ENCODE measurements at regions not wholly inside any gene's neighbourhood (a gene's known extent, or its start where the extent isn't known, plus 50 kb on each side); places are given as distances from the start of the nearest gene placed in this dataset.

DNA sequence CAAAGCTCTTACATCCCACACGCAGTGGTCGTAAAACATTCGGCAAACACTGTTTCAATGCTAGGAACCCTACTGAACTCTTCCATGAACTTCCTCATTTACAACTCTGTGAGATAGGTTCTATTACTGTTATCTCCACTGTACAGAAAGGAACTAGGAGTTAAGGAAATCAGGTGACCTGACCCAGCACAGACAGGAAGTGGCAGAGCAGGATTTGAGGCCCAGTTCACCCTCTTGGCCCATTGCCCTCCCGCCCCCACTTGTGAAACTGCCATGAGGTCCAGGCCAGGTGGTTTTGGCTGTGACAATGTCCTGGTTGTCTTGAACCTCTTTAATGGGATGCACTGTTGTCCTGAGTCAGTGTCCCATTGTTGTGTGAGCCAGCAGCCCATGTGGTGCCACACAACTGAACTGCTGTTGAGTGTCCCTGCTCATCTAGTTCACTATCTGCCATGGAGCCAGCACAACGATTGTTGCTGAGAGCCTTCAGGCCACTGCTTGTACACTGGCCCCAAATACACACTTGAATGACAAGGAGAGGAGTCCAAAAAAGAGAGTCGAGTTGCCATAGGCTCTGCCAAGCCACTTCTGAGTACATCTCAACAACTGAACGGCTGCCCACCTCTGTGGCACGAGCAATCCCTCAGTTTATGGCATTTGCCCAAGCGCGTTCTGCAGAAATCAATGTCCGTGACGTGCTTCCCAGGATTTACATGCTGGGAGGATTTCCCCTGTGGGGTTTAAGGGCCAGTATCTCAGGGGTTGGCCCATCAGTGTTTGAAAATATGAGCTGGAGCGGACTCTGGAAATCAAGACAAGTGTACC is 484.6 kb downstream of the TSHZ3 start:
- intact Hi-C loops (cut with micrococcal nuclease; ENCODE audit: unreplicated experiment) (no loop called here), in situ Hi-C loops (cut with HindIII; ENCODE audit: low pct_unique_long_range_greater_than_20kb, low sequenced_read_pairs) (no loop called here)
- H3K36me3 ChIP-seq (ENCODE audit: control insufficient read depth, insufficient read depth, low read length): no peaks in the 10 kb centered on the region
- DNase-seq (ENCODE audit: low read depth, low spot score): no peak
- BruUV-seq (replicated peaks): no TSS peak
- no peak for ATAC-seq
- ChIA-PET POLR2A (no interaction called here), CTCF (no interaction called here)
- H3K27me3 ChIP-seq (ENCODE audit: control insufficient read depth, insufficient read depth, low read length): 0 out of 2 replicates have a peak, but pooled peaks cover 2% of the 10 kb centered on the region
- no peak for TF ChIP-seq POLR2AphosphoS5 (IDR thresholded peaks at IDR 0.05; ENCODE audit: low read depth, low read length)
- no peak overlapping the region for H3K4me3 ChIP-seq (ENCODE audit: low read depth in 2 of 2, low read length in 2 of 2)
- no peak overlapping the region for H3K27ac ChIP-seq (ENCODE audit: low read length)
- no peaks in the 10 kb centered on the region for H3K4me1 ChIP-seq (ENCODE audit: control insufficient read depth, insufficient read depth, low read length)
- H3K9me3 ChIP-seq (ENCODE audit: control insufficient read depth, insufficient read depth, low read depth, low read length): no peaks in the 10 kb centered on the region

DNA sequence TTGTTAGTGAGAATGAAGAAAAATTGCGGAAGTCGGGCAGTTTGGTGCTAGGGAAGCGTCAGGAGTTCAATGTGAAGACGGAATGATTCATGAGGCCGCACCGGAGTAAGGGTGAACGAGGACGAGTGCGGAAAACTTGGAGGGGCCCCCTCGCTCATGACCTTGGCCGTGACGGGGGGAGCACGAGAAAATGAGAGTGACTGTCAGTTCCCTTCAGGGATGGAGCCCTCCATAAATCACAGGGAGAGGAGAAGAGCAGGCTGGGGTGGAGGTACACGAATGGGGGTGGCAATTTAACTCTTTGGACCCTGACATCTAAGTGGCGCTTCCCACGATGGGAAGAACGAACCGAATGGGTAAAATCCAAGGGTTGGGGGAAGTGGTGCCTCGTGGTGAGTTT is 486.4 kb downstream of the TSHZ3 start:
- no peaks in the 10 kb centered on the region for H3K9me3 ChIP-seq (ENCODE audit: control insufficient read depth, insufficient read depth, low read depth, low read length)
- no peak for TF ChIP-seq POLR2AphosphoS5 (IDR thresholded peaks at IDR 0.05; ENCODE audit: low read depth, low read length)
- TF ChIP-seq TCF7L2 (IDR thresholded peaks at IDR 0.05; ENCODE audit: low read depth, low read length): no peak
- no peak for TF ChIP-seq SIN3A (IDR thresholded peaks at IDR 0.05; ENCODE audit: borderline replicate concordance, insufficient read depth, low read depth, low read length)
- TF ChIP-seq REST (IDR thresholded peaks at IDR 0.05; ENCODE audit: insufficient read depth in 1 of 2, low read depth in 2 of 2, low read length in 1 of 2): no peak
- TF ChIP-seq, protein P1, sequence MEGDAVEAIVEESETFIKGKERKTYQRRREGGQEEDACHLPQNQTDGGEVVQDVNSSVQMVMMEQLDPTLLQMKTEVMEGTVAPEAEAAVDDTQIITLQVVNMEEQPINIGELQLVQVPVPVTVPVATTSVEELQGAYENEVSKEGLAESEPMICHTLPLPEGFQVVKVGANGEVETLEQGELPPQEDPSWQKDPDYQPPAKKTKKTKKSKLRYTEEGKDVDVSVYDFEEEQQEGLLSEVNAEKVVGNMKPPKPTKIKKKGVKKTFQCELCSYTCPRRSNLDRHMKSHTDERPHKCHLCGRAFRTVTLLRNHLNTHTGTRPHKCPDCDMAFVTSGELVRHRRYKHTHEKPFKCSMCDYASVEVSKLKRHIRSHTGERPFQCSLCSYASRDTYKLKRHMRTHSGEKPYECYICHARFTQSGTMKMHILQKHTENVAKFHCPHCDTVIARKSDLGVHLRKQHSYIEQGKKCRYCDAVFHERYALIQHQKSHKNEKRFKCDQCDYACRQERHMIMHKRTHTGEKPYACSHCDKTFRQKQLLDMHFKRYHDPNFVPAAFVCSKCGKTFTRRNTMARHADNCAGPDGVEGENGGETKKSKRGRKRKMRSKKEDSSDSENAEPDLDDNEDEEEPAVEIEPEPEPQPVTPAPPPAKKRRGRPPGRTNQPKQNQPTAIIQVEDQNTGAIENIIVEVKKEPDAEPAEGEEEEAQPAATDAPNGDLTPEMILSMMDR (IDR thresholded peaks at IDR 0.05): no peak
- no peak for DNase-seq (ENCODE audit: low read depth, low spot score)
- no peak overlapping the region for H3K27ac ChIP-seq (ENCODE audit: low read length)
- intact Hi-C loops (cut with micrococcal nuclease; ENCODE audit: unreplicated experiment): no loop called here
- no peak for ATAC-seq
- no peak overlapping the region for H3K4me3 ChIP-seq (ENCODE audit: low read depth in 2 of 2, low read length in 2 of 2)
- H3K36me3 ChIP-seq (ENCODE audit: control insufficient read depth, insufficient read depth, low read length): no peaks in the 10 kb centered on the region
- CTCF ChIA-PET: no interaction called here
- POLR2A ChIA-PET: no interaction called here
- in situ Hi-C loops (cut with HindIII; ENCODE audit: low pct_unique_long_range_greater_than_20kb, low sequenced_read_pairs): no loop called here
- BruUV-seq (replicated peaks): no TSS peak
- H3K27me3 ChIP-seq (ENCODE audit: control insufficient read depth, insufficient read depth, low read length): no peaks in the 10 kb centered on the region
- no peaks in the 10 kb centered on the region for H3K4me1 ChIP-seq (ENCODE audit: control insufficient read depth, insufficient read depth, low read length)

GRCh38 chr19:30861919-30862318 is 487.3 kb downstream of the TSHZ3 start:
- in situ Hi-C loops (cut with HindIII; ENCODE audit: low pct_unique_long_range_greater_than_20kb, low sequenced_read_pairs): no loop called here

More at GRCh38 chr19:30861919-30862318, 487.3 kb downstream of the TSHZ3 start:
- Histone ChIP-seq H3K27me3 (ENCODE audit: control insufficient read depth, insufficient read depth, low read length) (no peaks in the 10 kb centered on the region), H3K4me1 (ENCODE audit: control insufficient read depth, insufficient read depth, low read length) (no peaks in the 10 kb centered on the region), H3K36me3 (ENCODE audit: control insufficient read depth, insufficient read depth, low read length) (no peaks in the 10 kb centered on the region), H3K9me3 (ENCODE audit: control insufficient read depth, insufficient read depth, low read depth, low read length) (no peaks in the 10 kb centered on the region), H3K27ac (ENCODE audit: low read length) (no peak overlapping the region), H3K4me3 (ENCODE audit: low read depth in 2 of 2, low read length in 2 of 2) (no peak overlapping the region)
- TF ChIP-seq TCF7L2 (IDR thresholded peaks at IDR 0.05; ENCODE audit: low read depth, low read length) (no peak), SIN3A (IDR thresholded peaks at IDR 0.05; ENCODE audit: borderline replicate concordance, insufficient read depth, low read depth, low read length) (no peak), REST (IDR thresholded peaks at IDR 0.05; ENCODE audit: insufficient read depth in 1 of 2, low read depth in 2 of 2, low read length in 1 of 2) (no peak), POLR2AphosphoS5 (IDR thresholded peaks at IDR 0.05; ENCODE audit: low read depth, low read length) (no peak)
- TF ChIP-seq, protein P1 (IDR thresholded peaks at IDR 0.05): no peak
- no peak for DNase-seq (ENCODE audit: low read depth, low spot score)
- no peak for ATAC-seq
- POLR2A ChIA-PET: no interaction called here
- CTCF ChIA-PET: interaction anchor here (0.7 kb wide), 1 partner anchor 53 kb away, joined by 3 read pairs; no protein-coding TSS in a partner anchor
- intact Hi-C loops (cut with micrococcal nuclease; ENCODE audit: unreplicated experiment): no loop called here
- BruUV-seq (replicated peaks): no TSS peak

All from Panc1 (cell line).